Urothelium cell line (cell line): ENCODE measurements at regions not wholly inside any gene's neighbourhood (a gene's known extent, or its start where the extent isn't known, plus 50 kb on each side); places are given as distances from the start of the nearest gene placed in this dataset.

ENCODE experiments used
- DNase-seq: peaks from one replicate; pipeline ENCODE4 v3.0.0; 2011; ENCODE audit warnings: low spot score, mixed read lengths
- FAIRE-seq: peaks from 2 replicates; lab custom pipeline; 2011; peaks lifted over from hg19 to GRCh38; lab: Jason Lieb, UNC

GRCh38 chr19:30209617-30210600 lies 162.3 kb upstream of the ZNF536 start:
- DNase-seq (no peak), FAIRE-seq (peak; percentile 27)

GRCh38 chr19:30212574-30212973 lies 159.6 kb upstream of the ZNF536 start:
- DNase-seq (no peak), FAIRE-seq (no peak)

GRCh38 chr19:30214651-30215051 lies 157.5 kb upstream of the ZNF536 start:
- DNase-seq, result no peak
- no peak for FAIRE-seq

- no peak for DNase-seq
- FAIRE-seq, result no peak
These were observed 156.9 kb upstream of the ZNF536 start for GRCh38 chr19:30215248-30215647.

- FAIRE-seq (no peak), DNase-seq (no peak)
These were observed 155.7 kb upstream of the ZNF536 start for GRCh38 chr19:30216453-30216852.

GRCh38 chr19:30217461-30217860 lies 154.7 kb upstream of the ZNF536 start:
- FAIRE-seq (no peak), DNase-seq (no peak)

- DNase-seq (no peak), FAIRE-seq (no peak)
These were observed 152.5 kb upstream of the ZNF536 start for GRCh38 chr19:30219702-30220101.

- DNase-seq (no peak), FAIRE-seq (peak; percentile 58)
These were observed 151.0 kb upstream of the ZNF536 start for GRCh38 chr19:30221176-30221575.

GRCh38 chr19:30222428-30222873 lies 149.7 kb upstream of the ZNF536 start:
- FAIRE-seq (no peak), DNase-seq (peak; percentile 89)

- no peak for DNase-seq
These were observed 149.0 kb upstream of the ZNF536 start for GRCh38 chr19:30222992-30223865.

GRCh38 chr19:30223866-30224688 lies 148.1 kb upstream of the ZNF536 start:
- DNase-seq (no peak), FAIRE-seq (no peak)

More at GRCh38 chr19:30222992-30223865, 149.0 kb upstream of the ZNF536 start:
- no peak for FAIRE-seq

GRCh38 chr19:30224689-30225606 lies 147.2 kb upstream of the ZNF536 start:
- no peak for DNase-seq
- no peak for FAIRE-seq

- DNase-seq (no peak), FAIRE-seq (no peak)
These were observed 146.3 kb upstream of the ZNF536 start for GRCh38 chr19:30225676-30226463.

GRCh38 chr19:30226464-30227011 lies 145.6 kb upstream of the ZNF536 start:
- DNase-seq (peak; percentile 31), FAIRE-seq (no peak)

GRCh38 chr19:30227012-30227621 lies 145.1 kb upstream of the ZNF536 start:
- peak; percentile 62 for DNase-seq
- FAIRE-seq, result peak; percentile 85

- peak; percentile 94 for DNase-seq
These were observed 144.5 kb upstream of the ZNF536 start for GRCh38 chr19:30227661-30228112.

GRCh38 chr19:30228113-30228834 lies 143.9 kb upstream of the ZNF536 start:
- DNase-seq (peak; percentile 69), FAIRE-seq (peak; percentile 32)

More at GRCh38 chr19:30227661-30228112, 144.5 kb upstream of the ZNF536 start:
- peak; percentile 48 for FAIRE-seq
